Ramos (cell line): ENCODE measurements at regions not wholly inside any gene's neighbourhood (a gene's known extent, or its start where the extent isn't known, plus 50 kb on each side); places are given as distances from the start of the nearest gene placed in this dataset.

Experiments
- in situ Hi-C: fragments of 300-500 bp; cut with MboI; formaldehyde crosslinking; loops from one replicate; pipeline ENCODE4 v1.14.3; 2022; ENCODE audit warnings: low sequenced_read_pairs; ENCODE audit not compliant: unreplicated experiment

GRCh38 chr14:85948153-85948552, 418.2 kb downstream of the FLRT2 start:
- in situ Hi-C loops, result no loop called here

GRCh38 chr14:85947461-85948139, 417.7 kb downstream of the FLRT2 start:
- in situ Hi-C loops, result no loop called here

GRCh38 chr14:85943192-85943591, 413.2 kb downstream of the FLRT2 start:
- in situ Hi-C loops, result no loop called here

GRCh38 chr14:85934886-85935254, 404.9 kb downstream of the FLRT2 start:
- in situ Hi-C loops, result no loop called here

GRCh38 chr14:85934123-85934885, 404.4 kb downstream of the FLRT2 start:
- in situ Hi-C loops, result no loop called here

- in situ Hi-C loops, result no loop called here
These were observed 391.3 kb downstream of the FLRT2 start for GRCh38 chr14:85921241-85921640.

- in situ Hi-C loops, result no loop called here
These were observed 387.8 kb downstream of the FLRT2 start for GRCh38 chr14:85917716-85918115.

GRCh38 chr14:85915711-85916110, 385.8 kb downstream of the FLRT2 start:
- in situ Hi-C loops, result no loop called here

- in situ Hi-C loops, result no loop called here
These were observed 382.2 kb downstream of the FLRT2 start for GRCh38 chr14:85912141-85912540.

GRCh38 chr14:85911044-85911443, 381.1 kb downstream of the FLRT2 start:
- in situ Hi-C loops, result no loop called here

GRCh38 chr14:85909581-85909980, 379.6 kb downstream of the FLRT2 start:
- in situ Hi-C loops, result no loop called here

GRCh38 chr14:85907536-85907935, 377.6 kb downstream of the FLRT2 start:
- in situ Hi-C loops, result no loop called here

GRCh38 chr14:85897808-85898207, 367.9 kb downstream of the FLRT2 start:
- in situ Hi-C loops, result no loop called here

- in situ Hi-C loops, result no loop called here
These were observed 365.7 kb downstream of the FLRT2 start for GRCh38 chr14:85895603-85896002.

- in situ Hi-C loops, result no loop called here
These were observed 362.3 kb downstream of the FLRT2 start for GRCh38 chr14:85892251-85892650.

GRCh38 chr14:85883966-85884365, 354.0 kb downstream of the FLRT2 start:
- in situ Hi-C loops, result no loop called here

- in situ Hi-C loops, result no loop called here
These were observed 353.2 kb downstream of the FLRT2 start for GRCh38 chr14:85883101-85883500.

GRCh38 chr14:85881935-85882334, 352.0 kb downstream of the FLRT2 start:
- in situ Hi-C loops, result no loop called here

- in situ Hi-C loops, result no loop called here
These were observed 348.9 kb downstream of the FLRT2 start for GRCh38 chr14:85878874-85879273.

- in situ Hi-C loops, result no loop called here
These were observed 343.1 kb downstream of the FLRT2 start for GRCh38 chr14:85873006-85873405.

- in situ Hi-C loops, result no loop called here
These were observed 337.5 kb downstream of the FLRT2 start for GRCh38 chr14:85867450-85867849.

GRCh38 chr14:85865701-85866100, 335.8 kb downstream of the FLRT2 start:
- in situ Hi-C loops, result no loop called here
